GM12874 (cell line): ENCODE measurements at regions not wholly inside any gene's neighbourhood (a gene's known extent, or its start where the extent isn't known, plus 50 kb on each side); places are given as distances from the start of the nearest gene placed in this dataset.

Source experiments
- TF ChIP-seq, protein P1 (sequence below): IDR thresholded peaks from 2 replicates; pipeline ENCODE4 v1.5.1; 2011; ENCODE audit warnings: low read depth, mild to moderate bottlenecking, control low read depth, low read length, moderate library complexity; ENCODE audit not compliant: insufficient read depth

- TF ChIP-seq, protein P1, sequence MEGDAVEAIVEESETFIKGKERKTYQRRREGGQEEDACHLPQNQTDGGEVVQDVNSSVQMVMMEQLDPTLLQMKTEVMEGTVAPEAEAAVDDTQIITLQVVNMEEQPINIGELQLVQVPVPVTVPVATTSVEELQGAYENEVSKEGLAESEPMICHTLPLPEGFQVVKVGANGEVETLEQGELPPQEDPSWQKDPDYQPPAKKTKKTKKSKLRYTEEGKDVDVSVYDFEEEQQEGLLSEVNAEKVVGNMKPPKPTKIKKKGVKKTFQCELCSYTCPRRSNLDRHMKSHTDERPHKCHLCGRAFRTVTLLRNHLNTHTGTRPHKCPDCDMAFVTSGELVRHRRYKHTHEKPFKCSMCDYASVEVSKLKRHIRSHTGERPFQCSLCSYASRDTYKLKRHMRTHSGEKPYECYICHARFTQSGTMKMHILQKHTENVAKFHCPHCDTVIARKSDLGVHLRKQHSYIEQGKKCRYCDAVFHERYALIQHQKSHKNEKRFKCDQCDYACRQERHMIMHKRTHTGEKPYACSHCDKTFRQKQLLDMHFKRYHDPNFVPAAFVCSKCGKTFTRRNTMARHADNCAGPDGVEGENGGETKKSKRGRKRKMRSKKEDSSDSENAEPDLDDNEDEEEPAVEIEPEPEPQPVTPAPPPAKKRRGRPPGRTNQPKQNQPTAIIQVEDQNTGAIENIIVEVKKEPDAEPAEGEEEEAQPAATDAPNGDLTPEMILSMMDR, result no peak
Measured at GRCh38 chr3:94587291-94587690, 524.4 kb downstream of the NSUN3 start.

GRCh38 chr3:94593526-94594150 lies 530.8 kb downstream of the NSUN3 start:
- TF ChIP-seq, protein P1, result no peak

- TF ChIP-seq, protein P1, result no peak
Measured at GRCh38 chr3:94596141-94596540, 533.3 kb downstream of the NSUN3 start.

GRCh38 chr3:94596887-94597566 lies 534.2 kb downstream of the NSUN3 start:
- TF ChIP-seq, protein P1, result no peak

DNA sequence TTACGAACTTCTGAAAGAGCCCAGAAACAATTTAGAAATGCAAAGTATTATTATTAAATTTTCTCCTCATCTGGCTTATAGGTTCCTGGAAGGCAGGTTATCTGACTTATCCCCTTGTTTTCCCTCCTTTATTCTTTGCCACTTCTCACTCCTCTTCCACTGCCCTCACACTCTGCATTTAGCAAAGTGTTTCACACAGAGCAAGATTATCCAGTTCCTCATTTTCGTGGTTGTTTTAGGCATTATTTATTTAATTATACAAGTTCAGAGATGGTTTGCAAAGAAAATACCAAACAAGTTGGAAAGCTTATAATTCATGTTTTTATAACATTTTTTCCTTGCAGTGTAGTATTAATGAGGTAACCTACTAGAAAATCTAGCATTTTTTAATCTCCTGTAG lies 544.9 kb downstream of the NSUN3 start:
- TF ChIP-seq, protein P1, result no peak

DNA sequence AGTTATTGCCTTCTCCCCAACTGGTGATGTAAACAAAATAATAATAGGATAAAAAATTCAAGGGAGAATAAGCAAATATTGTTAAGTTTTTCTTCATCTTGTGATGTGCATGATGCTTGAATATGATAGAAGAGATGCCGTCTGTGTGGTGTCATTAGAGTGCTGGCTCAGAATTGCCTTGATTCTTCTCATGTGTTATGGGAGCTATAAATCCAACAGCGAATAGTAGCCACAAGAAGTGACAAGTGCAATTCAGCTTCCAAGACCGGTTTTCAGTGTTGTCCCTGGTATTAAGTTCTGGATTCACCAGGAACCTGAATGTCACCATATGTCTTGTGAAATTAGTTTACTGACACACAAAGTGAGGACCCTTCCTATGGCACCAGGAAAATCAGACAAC lies 547.0 kb downstream of the NSUN3 start:
- TF ChIP-seq, protein P1, result no peak

DNA sequence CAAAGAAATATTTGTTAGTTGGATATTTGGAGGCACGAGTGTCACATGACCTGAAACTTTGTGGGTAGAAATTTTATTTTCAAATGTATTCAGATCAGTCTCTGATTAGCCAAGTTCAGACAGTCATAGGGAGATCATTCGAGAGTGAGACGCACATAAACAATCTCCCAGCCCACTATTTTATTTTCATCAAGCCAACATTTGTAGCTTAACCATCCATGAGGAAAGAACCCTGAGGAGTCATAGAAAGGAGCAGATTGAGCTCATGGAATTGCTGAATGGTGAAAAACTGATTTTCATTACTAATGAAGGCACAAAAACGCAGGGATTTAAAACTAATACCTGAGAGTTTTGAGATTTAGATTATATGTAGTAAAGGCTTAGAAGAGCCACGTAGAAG lies 548.7 kb downstream of the NSUN3 start:
- TF ChIP-seq, protein P1, result no peak
